AG09319 (cell line): ENCODE measurements at regions not wholly inside any gene's neighbourhood (a gene's known extent, or its start where the extent isn't known, plus 50 kb on each side); places are given as distances from the start of the nearest gene placed in this dataset.

Experiments
- DNase-seq: peaks from one replicate; pipeline ENCODE4 v3.0.0-alpha.2; 2010; ENCODE audit warnings: low read depth; ENCODE audit errors: extremely low read depth
- CTCF ChIP-seq: IDR thresholded peaks from 2 replicates; pipeline ENCODE4 v1.5.1; 2011; ENCODE audit warnings: low read depth, mild to moderate bottlenecking, inconsistent platforms, low read length, moderate library complexity

DNA sequence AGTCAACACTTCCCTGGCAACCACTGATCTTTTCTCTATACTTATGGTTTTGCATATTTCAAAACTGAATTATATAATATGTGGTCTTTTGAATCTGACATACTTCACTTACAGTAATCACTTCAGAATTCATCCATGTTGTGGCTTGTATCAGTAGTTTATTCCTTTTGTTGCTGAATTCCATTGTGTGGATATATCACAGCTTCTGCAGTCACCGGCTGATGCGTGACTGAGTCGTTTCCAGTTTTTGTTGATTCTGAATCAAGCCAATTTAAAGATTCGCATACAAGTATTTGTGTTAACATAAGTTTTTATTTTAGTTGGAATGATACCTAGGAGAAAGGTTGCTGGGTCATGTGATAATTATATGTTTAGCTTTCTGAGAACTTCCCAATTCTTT is 672.5 kb upstream of the ANKRD30A start:
- TF ChIP-seq CTCF, result no peak
- no peak for DNase-seq

GRCh38 chr10:36451391-36451970 is 673.9 kb upstream of the ANKRD30A start:
- no peak for TF ChIP-seq CTCF
- no peak for DNase-seq

DNA sequence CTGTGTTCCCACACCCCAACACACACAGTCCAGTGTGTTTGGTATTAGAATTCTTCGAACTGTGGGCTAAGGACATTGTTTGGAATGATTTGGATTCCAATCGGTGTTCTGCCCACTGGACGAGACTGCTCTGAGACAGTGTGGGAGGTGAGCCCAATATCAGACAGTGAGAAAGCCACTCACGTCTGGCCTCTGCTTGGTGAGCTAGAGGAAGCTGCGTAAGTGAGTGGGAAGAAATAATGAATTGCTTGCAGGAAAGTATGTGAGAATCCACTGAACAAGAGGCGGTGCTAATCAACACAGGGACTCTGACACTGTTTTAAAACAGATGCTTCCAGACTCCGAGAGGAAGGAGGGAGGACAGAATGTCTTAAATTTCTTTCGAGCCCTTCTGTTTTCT is 675.0 kb upstream of the ANKRD30A start:
- no peak for TF ChIP-seq CTCF
- no peak for DNase-seq

- TF ChIP-seq CTCF, result no peak
- DNase-seq, result no peak
These were observed 676.4 kb upstream of the ANKRD30A start for GRCh38 chr10:36448760-36449691.

GRCh38 chr10:36446881-36447280 is 678.5 kb upstream of the ANKRD30A start:
- TF ChIP-seq CTCF, result no peak
- DNase-seq, result no peak

DNA sequence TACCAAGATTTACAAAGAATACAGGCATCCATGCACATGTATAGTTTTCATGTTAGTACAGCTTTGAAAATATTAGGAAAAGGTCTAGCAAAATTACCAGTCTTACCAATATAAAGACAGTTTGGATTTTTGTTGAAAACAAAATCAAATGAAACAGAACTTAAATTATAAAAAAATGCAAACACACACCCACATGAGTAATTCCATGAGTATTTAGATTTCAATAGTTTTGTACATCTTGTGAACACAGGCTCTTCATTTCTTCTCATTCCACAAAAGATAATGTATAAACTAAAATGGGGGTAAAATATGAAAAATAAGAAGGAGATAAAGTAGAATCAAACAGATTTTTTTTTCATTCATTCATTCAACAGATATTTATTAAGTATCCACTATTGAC is 682.2 kb upstream of the ANKRD30A start:
- TF ChIP-seq CTCF, result no peak
- DNase-seq, result no peak

- no peak for DNase-seq
- no peak for TF ChIP-seq CTCF
These were observed 683.8 kb upstream of the ANKRD30A start for GRCh38 chr10:36441557-36441956.
